ENCODE measurements at regions not wholly inside any gene's neighbourhood (a gene's known extent, or its start where the extent isn't known, plus 50 kb on each side); places are given as distances from the start of the nearest gene placed in this dataset.

GRCh38 chr2:3959372-3959771, 256.0 kb downstream of the DCDC2C start:
- in situ Hi-C loops (cut with HindIII; ENCODE audit: low sequenced_read_pairs): no loop called here

GRCh38 chr2:3960106-3960505, 256.7 kb downstream of the DCDC2C start:
- in situ Hi-C loops (cut with HindIII; ENCODE audit: low sequenced_read_pairs): no loop called here

- in situ Hi-C loops (cut with HindIII; ENCODE audit: low sequenced_read_pairs): no loop called here
Observed at GRCh38 chr2:3962719-3963118, 259.3 kb downstream of the DCDC2C start.

- in situ Hi-C loops (cut with HindIII; ENCODE audit: low sequenced_read_pairs): no loop called here
Observed at GRCh38 chr2:3965211-3965610, 261.8 kb downstream of the DCDC2C start.

GRCh38 chr2:3965953-3966352, 262.6 kb downstream of the DCDC2C start:
- in situ Hi-C loops (cut with HindIII; ENCODE audit: low sequenced_read_pairs): no loop called here

- in situ Hi-C loops (cut with HindIII; ENCODE audit: low sequenced_read_pairs): no loop called here
Observed at GRCh38 chr2:3966470-3966869, 263.1 kb downstream of the DCDC2C start.

- in situ Hi-C loops (cut with HindIII; ENCODE audit: low sequenced_read_pairs): no loop called here
Observed at GRCh38 chr2:3968736-3969135, 265.4 kb downstream of the DCDC2C start.

- in situ Hi-C loops (cut with HindIII; ENCODE audit: low sequenced_read_pairs): no loop called here
Observed at GRCh38 chr2:3970791-3971651, 267.6 kb downstream of the DCDC2C start.

GRCh38 chr2:3971652-3972192, 268.3 kb downstream of the DCDC2C start:
- in situ Hi-C loops (cut with HindIII; ENCODE audit: low sequenced_read_pairs): no loop called here

GRCh38 chr2:3972377-3972776, 269.0 kb downstream of the DCDC2C start:
- in situ Hi-C loops (cut with HindIII; ENCODE audit: low sequenced_read_pairs): no loop called here

GRCh38 chr2:3974765-3975164, 271.4 kb downstream of the DCDC2C start:
- in situ Hi-C loops (cut with HindIII; ENCODE audit: low sequenced_read_pairs): no loop called here

GRCh38 chr2:3981446-3981987, 278.1 kb downstream of the DCDC2C start:
- in situ Hi-C loops (cut with HindIII; ENCODE audit: low sequenced_read_pairs): no loop called here

- in situ Hi-C loops (cut with HindIII; ENCODE audit: low sequenced_read_pairs): no loop called here
Observed at GRCh38 chr2:3982160-3982559, 278.8 kb downstream of the DCDC2C start.

- in situ Hi-C loops (cut with HindIII; ENCODE audit: low sequenced_read_pairs): no loop called here
Observed at GRCh38 chr2:3986063-3986462, 282.7 kb downstream of the DCDC2C start.

- in situ Hi-C loops (cut with HindIII; ENCODE audit: low sequenced_read_pairs): no loop called here
Observed at GRCh38 chr2:3986530-3987258, 283.3 kb downstream of the DCDC2C start.

- in situ Hi-C loops (cut with HindIII; ENCODE audit: low sequenced_read_pairs): no loop called here
Observed at GRCh38 chr2:4002841-4003403, 299.5 kb downstream of the DCDC2C start.

- in situ Hi-C loops (cut with HindIII; ENCODE audit: low sequenced_read_pairs): no loop called here
Observed at GRCh38 chr2:4012197-4012596, 308.8 kb downstream of the DCDC2C start.

GRCh38 chr2:4018535-4018934, 315.2 kb downstream of the DCDC2C start:
- in situ Hi-C loops (cut with HindIII; ENCODE audit: low sequenced_read_pairs): no loop called here

- in situ Hi-C loops (cut with HindIII; ENCODE audit: low sequenced_read_pairs): no loop called here
Observed at GRCh38 chr2:4020153-4020552, 316.8 kb downstream of the DCDC2C start.

- in situ Hi-C loops (cut with HindIII; ENCODE audit: low sequenced_read_pairs): no loop called here
Observed at GRCh38 chr2:4020649-4021048, 317.3 kb downstream of the DCDC2C start.

- in situ Hi-C loops (cut with HindIII; ENCODE audit: low sequenced_read_pairs): no loop called here
Observed at GRCh38 chr2:4024605-4025004, 321.2 kb downstream of the DCDC2C start.

Measured in endothelial cell of hepatic sinusoid (primary cell).